ENCODE measurements at regions not wholly inside any gene's neighbourhood (a gene's known extent, or its start where the extent isn't known, plus 50 kb on each side); places are given as distances from the start of the nearest gene placed in this dataset.
A peak's percentile ranks its signal among the peaks of the same experiment; 100 is the strongest.

- no peak for DNase-seq
These were observed 275.1 kb upstream of the ANKRD55 start for GRCh38 chr5:56508249-56508648.

- DNase-seq = peak; percentile 45
These were observed 274.3 kb upstream of the ANKRD55 start for GRCh38 chr5:56507351-56507930.

- no peak for DNase-seq
These were observed 273.3 kb upstream of the ANKRD55 start for GRCh38 chr5:56506211-56506965.

GRCh38 chr5:56503929-56504328, 270.8 kb upstream of the ANKRD55 start:
- DNase-seq = no peak

GRCh38 chr5:56501781-56502557, 268.8 kb upstream of the ANKRD55 start:
- DNase-seq = no peak

- no peak for DNase-seq
These were observed 266.8 kb upstream of the ANKRD55 start for GRCh38 chr5:56499901-56500300.

GRCh38 chr5:56499491-56499890, 266.4 kb upstream of the ANKRD55 start:
- DNase-seq = no peak

- DNase-seq = no peak
These were observed 265.7 kb upstream of the ANKRD55 start for GRCh38 chr5:56498759-56499395.

GRCh38 chr5:56496581-56497063, 263.5 kb upstream of the ANKRD55 start:
- no peak for DNase-seq

GRCh38 chr5:56494300-56494731, 261.2 kb upstream of the ANKRD55 start:
- DNase-seq = no peak

GRCh38 chr5:56493766-56494165, 260.6 kb upstream of the ANKRD55 start:
- DNase-seq = no peak

GRCh38 chr5:56493308-56493707, 260.2 kb upstream of the ANKRD55 start:
- DNase-seq = no peak

GRCh38 chr5:56492812-56493211, 259.7 kb upstream of the ANKRD55 start:
- DNase-seq = no peak

GRCh38 chr5:56490971-56491468, 257.9 kb upstream of the ANKRD55 start:
- DNase-seq = peak; percentile 61

- peak; percentile 30 for DNase-seq
These were observed 256.1 kb upstream of the ANKRD55 start for GRCh38 chr5:56489272-56489671.

- no peak for DNase-seq
These were observed 254.5 kb upstream of the ANKRD55 start for GRCh38 chr5:56487528-56488115.

- DNase-seq = no peak
These were observed 249.2 kb upstream of the ANKRD55 start for GRCh38 chr5:56482363-56482762.

- DNase-seq = peak; percentile 59
These were observed 248.6 kb upstream of the ANKRD55 start for GRCh38 chr5:56481428-56482357.

GRCh38 chr5:56480705-56481427, 247.7 kb upstream of the ANKRD55 start:
- peak; percentile 53 for DNase-seq

GRCh38 chr5:56480078-56480704, 247.1 kb upstream of the ANKRD55 start:
- DNase-seq = peak; percentile 16
